ENCODE measurements at regions not wholly inside any gene's neighbourhood (a gene's known extent, or its start where the extent isn't known, plus 50 kb on each side); places are given as distances from the start of the nearest gene placed in this dataset.

DNA sequence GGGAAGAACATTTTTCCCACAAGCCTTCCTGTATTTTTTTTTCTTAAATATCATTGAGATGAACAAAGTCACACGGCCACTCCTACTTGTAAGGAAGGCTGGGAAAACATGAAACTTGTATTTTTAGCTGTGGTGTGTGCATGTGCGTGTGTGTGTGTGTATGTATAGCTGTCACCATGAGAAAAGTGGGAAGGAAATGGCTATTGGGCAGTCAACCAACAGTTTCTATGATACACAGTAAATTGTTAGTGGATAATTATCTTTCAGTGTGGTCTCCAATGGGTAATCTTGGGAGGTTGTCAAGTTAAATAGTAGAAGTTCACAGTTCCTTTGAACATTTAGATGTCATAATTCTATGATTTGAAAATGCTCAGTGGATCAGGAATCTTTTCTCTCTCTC lies 132.7 kb upstream of the USP24 start:
- intact Hi-C loops (cut with DNase I; ENCODE audit: low total_unique reads) = no loop called here
- no peak for DNase-seq (ENCODE audit: low spot score in 2 of 2)
- TF ChIP-seq, protein P1, sequence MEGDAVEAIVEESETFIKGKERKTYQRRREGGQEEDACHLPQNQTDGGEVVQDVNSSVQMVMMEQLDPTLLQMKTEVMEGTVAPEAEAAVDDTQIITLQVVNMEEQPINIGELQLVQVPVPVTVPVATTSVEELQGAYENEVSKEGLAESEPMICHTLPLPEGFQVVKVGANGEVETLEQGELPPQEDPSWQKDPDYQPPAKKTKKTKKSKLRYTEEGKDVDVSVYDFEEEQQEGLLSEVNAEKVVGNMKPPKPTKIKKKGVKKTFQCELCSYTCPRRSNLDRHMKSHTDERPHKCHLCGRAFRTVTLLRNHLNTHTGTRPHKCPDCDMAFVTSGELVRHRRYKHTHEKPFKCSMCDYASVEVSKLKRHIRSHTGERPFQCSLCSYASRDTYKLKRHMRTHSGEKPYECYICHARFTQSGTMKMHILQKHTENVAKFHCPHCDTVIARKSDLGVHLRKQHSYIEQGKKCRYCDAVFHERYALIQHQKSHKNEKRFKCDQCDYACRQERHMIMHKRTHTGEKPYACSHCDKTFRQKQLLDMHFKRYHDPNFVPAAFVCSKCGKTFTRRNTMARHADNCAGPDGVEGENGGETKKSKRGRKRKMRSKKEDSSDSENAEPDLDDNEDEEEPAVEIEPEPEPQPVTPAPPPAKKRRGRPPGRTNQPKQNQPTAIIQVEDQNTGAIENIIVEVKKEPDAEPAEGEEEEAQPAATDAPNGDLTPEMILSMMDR (IDR thresholded peaks at IDR 0.05) = no peak
- no peak for TF ChIP-seq POLR2A (IDR thresholded peaks at IDR 0.05)
- WGBS, 2 donors = 43 to 45% methylated on average over 2 of the region's 2 CpGs
- no peak overlapping the region for H3K4me3 ChIP-seq (ENCODE audit: low read depth, poor library complexity, severe bottlenecking)

DNA sequence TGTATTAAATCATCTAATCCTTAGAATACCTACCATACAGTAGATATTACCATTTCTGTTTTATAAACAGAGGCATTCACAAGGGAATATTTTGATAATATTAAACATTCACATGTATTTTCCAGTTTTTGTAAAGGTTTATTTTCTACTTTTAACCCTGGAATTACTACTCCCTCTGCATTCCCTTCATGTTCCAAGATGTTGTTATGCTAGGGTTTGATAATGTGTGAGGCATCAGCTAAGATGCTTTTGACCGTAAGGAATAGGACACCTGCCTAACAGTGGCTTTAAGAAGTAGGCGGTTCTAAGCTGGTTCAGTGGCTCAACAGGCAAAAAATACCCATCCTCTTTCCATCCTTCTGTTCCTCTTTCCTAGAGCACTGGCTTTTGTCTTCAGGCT lies 131.9 kb upstream of the USP24 start:
- no peak for DNase-seq (ENCODE audit: low spot score in 2 of 2)
- no peak overlapping the region for H3K4me3 ChIP-seq (ENCODE audit: low read depth, poor library complexity, severe bottlenecking)
- intact Hi-C loops (cut with DNase I; ENCODE audit: low total_unique reads) = no loop called here
- TF ChIP-seq POLR2A (IDR thresholded peaks at IDR 0.05) = no peak
- TF ChIP-seq, protein P1 (IDR thresholded peaks at IDR 0.05) = no peak
- WGBS, 2 donors = 55 to 78% methylated on average over 2 of the region's 2 CpGs

DNA sequence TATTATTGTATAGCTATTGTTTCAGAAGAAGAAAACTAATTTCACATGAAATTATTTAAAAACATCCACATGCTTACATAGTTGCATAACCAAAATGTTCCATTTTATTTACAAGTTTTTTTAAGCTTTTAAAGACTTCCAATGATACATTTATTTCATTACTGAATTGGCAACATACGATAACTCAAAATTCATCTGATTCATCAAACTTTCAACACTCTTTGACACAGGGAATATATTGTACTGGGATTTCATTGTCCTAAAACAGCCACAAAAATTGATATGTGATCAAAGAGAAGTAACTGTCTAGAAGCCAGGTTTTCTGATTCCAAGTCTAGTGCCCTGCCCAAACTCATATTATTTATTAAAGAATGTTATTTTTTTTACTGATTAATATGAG lies 131.4 kb upstream of the USP24 start:
- no peak overlapping the region for H3K4me3 ChIP-seq (ENCODE audit: low read depth, poor library complexity, severe bottlenecking)
- intact Hi-C loops (cut with DNase I; ENCODE audit: low total_unique reads) = no loop called here
- 55 to 65% methylated on average over 1 of the region's 1 CpG for WGBS, 2 donors
- TF ChIP-seq, protein P1 (IDR thresholded peaks at IDR 0.05) = no peak
- TF ChIP-seq POLR2A (IDR thresholded peaks at IDR 0.05) = no peak
- no peak for DNase-seq (ENCODE audit: low spot score in 2 of 2)

DNA sequence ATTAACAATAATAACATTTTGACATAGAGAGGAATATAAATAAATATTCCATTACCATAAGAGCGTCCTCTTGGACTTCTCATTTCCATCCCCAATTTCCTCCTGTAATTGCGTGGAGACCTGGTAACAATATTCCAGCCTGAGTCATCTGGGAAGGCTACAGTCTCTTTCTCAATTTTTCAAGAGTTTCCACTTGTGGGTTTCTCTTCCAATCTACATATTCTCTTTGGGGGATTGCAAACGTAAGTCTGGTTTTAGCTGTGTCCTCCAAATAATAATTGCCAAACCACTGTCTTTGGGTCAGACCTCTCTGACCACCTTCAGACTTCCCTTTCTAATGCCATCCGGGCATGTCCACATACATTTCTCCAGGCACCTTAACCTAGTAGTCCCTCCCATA lies 124.5 kb upstream of the USP24 start:
- no peak for TF ChIP-seq POLR2A (IDR thresholded peaks at IDR 0.05)
- TF ChIP-seq, protein P1 (IDR thresholded peaks at IDR 0.05) = no peak
- DNase-seq (ENCODE audit: low spot score in 2 of 2) = no peak
- no peak overlapping the region for H3K4me3 ChIP-seq (ENCODE audit: low read depth, poor library complexity, severe bottlenecking)
- intact Hi-C loops (cut with DNase I; ENCODE audit: low total_unique reads) = no loop called here
- 95 to 96% methylated on average over 4 of the region's 4 CpGs for WGBS, 2 donors

DNA sequence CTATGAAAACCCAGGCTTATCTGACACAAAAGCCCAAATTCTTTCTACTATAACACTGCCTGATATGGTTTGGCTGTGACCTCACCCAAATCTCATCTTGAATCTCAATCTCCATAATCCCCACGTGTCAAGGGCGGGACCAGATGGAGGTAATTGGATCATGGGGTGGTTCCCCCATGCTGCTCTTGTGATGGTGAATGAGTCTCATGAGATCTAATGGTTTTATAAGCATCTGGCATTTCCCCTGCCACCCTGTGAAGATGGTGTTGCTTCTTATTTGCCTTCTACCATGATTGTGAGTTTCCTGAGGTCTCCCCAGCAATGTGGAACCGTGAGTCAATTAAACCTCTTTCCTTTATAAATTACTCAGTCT lies 123.3 kb upstream of the USP24 start:
- H3K4me3 ChIP-seq (ENCODE audit: low read depth, poor library complexity, severe bottlenecking) = no peak overlapping the region
- TF ChIP-seq, protein P1 (IDR thresholded peaks at IDR 0.05) = no peak
- no peak for TF ChIP-seq POLR2A (IDR thresholded peaks at IDR 0.05)
- 67 to 73% methylated on average over 3 of the region's 3 CpGs for WGBS, 2 donors
- no peak for DNase-seq (ENCODE audit: low spot score in 2 of 2)
- intact Hi-C loops (cut with DNase I; ENCODE audit: low total_unique reads) = no loop called here

DNA sequence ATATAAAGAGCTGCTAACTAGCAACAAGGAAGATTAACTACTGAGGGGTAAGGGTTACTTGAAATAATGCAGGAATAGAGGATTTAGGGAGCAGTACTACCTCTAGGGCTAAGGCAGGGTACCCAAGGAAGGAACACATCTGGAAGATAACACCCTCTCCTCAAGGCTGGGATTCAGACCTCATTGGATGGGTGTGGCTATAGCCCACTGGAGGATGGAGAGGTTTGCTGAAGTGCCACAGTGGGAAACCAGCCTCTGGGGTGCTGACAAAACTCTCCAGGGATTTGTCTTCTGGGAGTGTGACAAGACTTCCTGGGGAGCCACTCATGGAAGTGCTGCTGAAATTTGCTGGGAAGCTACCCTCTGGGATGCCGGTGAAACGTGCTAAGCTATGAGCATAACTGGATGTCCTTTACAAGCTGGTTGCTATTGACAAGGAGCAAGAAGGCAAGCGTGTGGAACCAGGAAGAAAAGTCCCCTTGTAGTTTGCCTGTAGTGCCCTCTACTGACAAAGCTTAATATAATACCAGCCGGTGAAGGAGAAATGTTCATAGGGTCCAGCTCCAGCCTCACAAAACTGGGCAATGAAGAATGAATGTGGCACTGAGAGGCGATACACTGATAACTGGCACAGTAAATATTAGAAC lies 122.8 kb upstream of the USP24 start:
- 56 to 70% methylated on average over 5 of the region's 5 CpGs for WGBS, 2 donors
- DNase-seq (ENCODE audit: low spot score in 2 of 2) = no peak
- no peak for TF ChIP-seq POLR2A (IDR thresholded peaks at IDR 0.05)
- TF ChIP-seq, protein P1 (IDR thresholded peaks at IDR 0.05) = no peak
- no peak overlapping the region for H3K4me3 ChIP-seq (ENCODE audit: low read depth, poor library complexity, severe bottlenecking)
- intact Hi-C loops (cut with DNase I; ENCODE audit: low total_unique reads) = no loop called here

Data from lower leg skin (tissue), 4 donors.